HFF-Myc (cell line): ENCODE measurements at regions not wholly inside any gene's neighbourhood (a gene's known extent, or its start where the extent isn't known, plus 50 kb on each side); places are given as distances from the start of the nearest gene placed in this dataset.

ENCODE experiments used
- DNase-seq: peaks from one replicate; pipeline ENCODE4 v3.0.0-alpha.2; 2011; ENCODE audit warnings: low read depth; ENCODE audit errors: extremely low read depth
- H3K4me3 ChIP-seq: replicated peaks from 2 replicates; pipeline ENCODE4 v1.5.1; 2011; ENCODE audit warnings: low read depth, mild to moderate bottlenecking, control low read depth, low read length
- TF ChIP-seq, protein P1 (sequence below): IDR thresholded peaks from 2 replicates; pipeline ENCODE4 v1.5.1; 2012; ENCODE audit warnings: mild to moderate bottlenecking, low read depth, low read length, control low read depth; ENCODE audit errors: missing control alignments

DNA sequence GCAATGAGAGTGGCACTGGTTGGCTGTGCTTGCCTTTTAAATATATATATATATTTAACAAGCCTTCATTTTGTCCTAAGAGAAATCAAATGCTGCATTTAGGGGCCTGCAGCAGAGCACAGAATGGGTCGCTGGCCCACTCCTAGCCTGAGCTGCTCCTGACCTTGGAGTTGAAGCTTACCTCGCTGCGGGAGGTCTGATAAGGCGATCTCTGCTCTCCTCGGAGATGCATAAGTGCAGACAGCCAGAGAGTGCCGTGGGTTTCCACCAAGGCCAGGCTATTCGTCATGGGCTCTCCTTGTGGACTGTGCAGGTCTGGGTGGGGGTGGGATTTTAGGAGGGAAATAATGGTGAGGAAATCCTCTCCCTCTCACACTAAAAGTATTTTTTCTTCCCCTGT, 99.5 kb upstream of the IKZF1 start:
- no peak overlapping the region for H3K4me3 ChIP-seq
- TF ChIP-seq, protein P1, sequence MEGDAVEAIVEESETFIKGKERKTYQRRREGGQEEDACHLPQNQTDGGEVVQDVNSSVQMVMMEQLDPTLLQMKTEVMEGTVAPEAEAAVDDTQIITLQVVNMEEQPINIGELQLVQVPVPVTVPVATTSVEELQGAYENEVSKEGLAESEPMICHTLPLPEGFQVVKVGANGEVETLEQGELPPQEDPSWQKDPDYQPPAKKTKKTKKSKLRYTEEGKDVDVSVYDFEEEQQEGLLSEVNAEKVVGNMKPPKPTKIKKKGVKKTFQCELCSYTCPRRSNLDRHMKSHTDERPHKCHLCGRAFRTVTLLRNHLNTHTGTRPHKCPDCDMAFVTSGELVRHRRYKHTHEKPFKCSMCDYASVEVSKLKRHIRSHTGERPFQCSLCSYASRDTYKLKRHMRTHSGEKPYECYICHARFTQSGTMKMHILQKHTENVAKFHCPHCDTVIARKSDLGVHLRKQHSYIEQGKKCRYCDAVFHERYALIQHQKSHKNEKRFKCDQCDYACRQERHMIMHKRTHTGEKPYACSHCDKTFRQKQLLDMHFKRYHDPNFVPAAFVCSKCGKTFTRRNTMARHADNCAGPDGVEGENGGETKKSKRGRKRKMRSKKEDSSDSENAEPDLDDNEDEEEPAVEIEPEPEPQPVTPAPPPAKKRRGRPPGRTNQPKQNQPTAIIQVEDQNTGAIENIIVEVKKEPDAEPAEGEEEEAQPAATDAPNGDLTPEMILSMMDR = no peak
- no peak for DNase-seq

DNA sequence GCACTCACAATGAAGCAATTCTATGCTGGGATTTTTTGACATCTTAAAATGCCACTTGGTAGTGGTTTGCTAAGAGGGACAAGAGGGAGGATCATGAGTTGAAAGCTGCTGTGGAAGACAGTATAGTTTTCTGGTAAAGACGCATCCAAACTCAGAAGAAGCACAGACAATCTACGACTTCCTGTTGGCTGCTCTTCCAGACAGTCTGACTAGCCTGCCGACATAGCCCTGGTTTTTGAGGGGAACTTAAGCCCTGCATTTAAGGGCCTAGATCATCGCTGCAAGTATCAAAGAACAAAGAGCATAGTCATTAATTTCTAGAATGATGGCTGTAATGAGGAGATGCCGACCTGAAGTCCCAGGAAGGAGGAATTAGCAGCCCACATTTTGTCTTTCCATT, 99.9 kb upstream of the IKZF1 start:
- DNase-seq = no peak
- TF ChIP-seq, protein P1 = no peak
- H3K4me3 ChIP-seq = no peak overlapping the region

DNA sequence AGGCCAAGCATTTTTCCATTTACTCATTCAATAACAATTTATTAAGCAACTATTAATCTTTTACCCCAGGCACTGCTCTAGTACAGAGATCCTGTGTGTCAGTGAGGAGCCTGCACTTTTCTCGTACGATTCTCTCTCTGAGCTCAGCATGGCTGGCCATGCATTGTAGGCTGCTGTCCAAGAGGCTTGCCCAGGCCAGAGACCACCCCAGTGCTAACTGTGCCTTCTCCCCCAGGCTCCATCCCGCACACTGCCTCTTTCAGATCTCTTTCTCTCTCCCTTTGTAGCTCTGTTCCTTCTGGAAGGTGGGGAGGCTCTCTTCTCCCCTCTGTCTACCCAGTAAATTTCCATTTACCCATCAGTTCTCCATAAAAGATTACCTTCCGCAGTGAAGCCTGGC, 101.0 kb upstream of the IKZF1 start:
- DNase-seq = no peak
- no peak overlapping the region for H3K4me3 ChIP-seq
- TF ChIP-seq, protein P1 = no peak

DNA sequence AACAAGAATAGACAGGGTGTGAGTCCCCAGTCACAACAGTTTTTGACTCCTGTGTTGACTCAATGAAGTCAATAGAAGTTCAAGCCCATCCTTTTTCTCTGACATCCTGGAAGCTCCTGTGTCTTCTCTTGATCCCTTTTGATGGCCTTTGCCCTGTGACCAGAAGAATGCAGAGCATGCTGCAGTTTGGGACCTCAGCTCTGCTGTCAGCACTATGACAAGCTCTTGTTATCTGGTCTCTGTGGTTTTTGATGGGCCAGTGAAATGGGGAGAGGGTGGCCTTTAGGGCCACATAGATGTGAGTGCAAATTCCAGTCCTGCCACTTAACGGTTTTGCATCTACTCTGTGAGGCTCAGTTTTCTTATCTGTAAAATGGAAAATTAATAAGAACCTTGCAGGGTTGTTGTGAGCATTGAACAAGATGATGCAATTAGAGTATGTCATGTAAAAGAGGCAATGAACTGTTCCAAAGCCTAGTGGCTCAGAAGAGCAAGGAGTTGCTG, 102.4 kb upstream of the IKZF1 start:
- TF ChIP-seq, protein P1 = no peak
- no peak overlapping the region for H3K4me3 ChIP-seq

DNA sequence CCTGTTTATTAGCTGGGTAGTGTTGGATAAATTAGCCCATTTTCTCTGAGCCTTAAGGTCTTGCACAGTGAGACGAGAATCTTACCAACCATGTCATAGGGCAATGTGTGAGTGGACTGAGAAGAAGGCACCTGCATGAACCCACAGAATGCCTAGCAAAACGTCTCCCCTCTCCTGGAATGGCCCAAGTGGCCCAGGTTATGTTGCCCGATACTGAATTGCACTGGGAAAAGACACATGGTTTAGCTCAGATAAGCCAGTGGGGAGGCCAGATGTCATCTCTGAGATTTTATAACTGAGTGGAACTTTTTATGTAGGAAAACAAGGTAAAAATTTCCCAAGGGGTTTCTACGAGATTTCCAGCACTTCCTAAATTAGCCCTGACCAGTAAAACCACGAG, 104.7 kb upstream of the IKZF1 start:
- DNase-seq = no peak
- TF ChIP-seq, protein P1 = no peak
- H3K4me3 ChIP-seq = no peak overlapping the region

More for the DNA sequence above, 102.4 kb upstream of the IKZF1 start:
- no peak for DNase-seq

DNA sequence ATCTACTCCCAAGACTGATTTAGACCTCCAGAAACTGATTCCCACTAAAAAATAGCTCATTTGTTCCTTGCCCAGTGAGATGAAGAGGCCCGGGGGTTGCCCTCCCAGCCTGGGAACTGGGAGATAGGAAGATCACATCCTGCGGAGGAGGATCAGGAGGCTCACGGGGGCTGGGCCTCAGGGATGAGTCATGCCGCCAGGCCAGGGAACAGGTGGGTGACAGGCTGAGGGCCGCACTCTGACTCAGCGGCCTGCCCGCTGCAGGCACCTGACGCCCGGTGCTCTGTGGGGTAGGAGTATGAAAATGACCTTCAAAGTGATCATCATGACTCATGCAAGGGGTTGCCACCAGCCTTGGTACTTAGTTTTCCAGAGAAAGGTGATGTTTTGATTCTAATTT, 104.5 kb upstream of the ZPBP start:
- DNase-seq = no peak

DNA sequence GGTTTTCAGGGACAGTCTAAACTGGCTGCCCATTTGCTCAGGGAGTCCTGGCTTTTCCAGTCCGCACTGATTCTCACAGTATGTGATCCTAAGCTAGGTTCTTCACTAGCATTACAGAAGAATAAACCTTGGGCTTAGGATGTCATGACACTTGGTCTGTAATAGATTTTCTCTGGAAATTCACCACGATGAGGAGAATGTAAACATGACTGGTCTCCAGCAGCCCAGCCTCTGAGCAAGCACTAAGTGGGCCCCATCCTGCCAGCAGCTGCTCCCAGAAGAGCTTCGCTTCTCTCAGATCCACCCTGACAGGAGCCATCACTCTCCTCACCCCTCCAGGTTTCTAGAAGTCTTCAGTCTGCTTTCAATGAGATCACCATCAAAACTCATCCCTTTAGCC, 103.7 kb upstream of the ZPBP start:
- no peak overlapping the region for H3K4me3 ChIP-seq
- TF ChIP-seq, protein P1 = no peak
- no peak for DNase-seq

More for the DNA sequence above, 104.5 kb upstream of the ZPBP start:
- no peak overlapping the region for H3K4me3 ChIP-seq
- TF ChIP-seq, protein P1 = no peak
